ENCODE measurements at regions not wholly inside any gene's neighbourhood (a gene's known extent, or its start where the extent isn't known, plus 50 kb on each side); places are given as distances from the start of the nearest gene placed in this dataset.

DNA sequence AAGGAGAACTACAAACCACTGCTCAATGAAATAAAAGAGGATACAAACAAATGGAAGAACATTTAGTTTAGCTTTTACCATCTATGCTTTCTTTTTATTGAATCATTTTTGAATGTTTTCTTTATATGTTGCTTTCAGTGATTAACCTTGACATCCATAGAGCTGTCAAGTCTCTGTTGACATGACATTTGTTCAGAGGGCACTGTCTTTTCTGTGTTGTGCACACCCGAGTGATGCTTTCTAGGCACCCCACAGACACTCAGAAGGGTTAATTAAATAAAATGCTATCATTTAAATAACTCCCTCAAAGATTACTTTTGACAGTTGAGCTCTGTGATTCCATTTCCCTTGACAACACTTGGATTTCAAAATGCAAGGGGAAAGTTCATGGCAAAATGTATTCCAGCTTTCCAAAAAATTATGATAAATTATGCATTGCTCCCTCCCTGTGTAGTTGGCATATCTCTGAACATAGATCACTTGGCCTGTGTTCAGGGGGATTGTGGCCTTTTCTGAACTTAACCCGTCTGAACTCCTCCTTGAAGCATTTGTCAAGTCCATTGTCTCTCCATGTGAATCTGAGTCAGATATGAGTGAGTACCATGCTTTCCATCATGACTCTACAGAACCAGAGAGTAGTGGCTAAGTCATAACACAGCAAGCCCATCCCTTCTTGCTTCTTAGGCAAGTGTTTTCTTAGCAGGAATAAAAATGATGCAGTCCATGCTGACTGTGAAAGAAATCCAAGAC, 372.6 kb downstream of the RPRM start:
- H4K20me1 ChIP-seq (ENCODE audit: control insufficient read depth, extremely low read depth, insufficient read depth, low read length): no peaks in the 10 kb centered on the region
- DNase-seq (ENCODE audit: low read depth in 2 of 2): peak in 1 of 2 donors; percentile 2
- H3K27ac ChIP-seq (ENCODE audit: insufficient read depth, low read length): no peak overlapping the region
- no peaks in the 10 kb centered on the region for H3K36me3 ChIP-seq (ENCODE audit: control insufficient read depth, insufficient read depth, low read length)
- no peaks in the 10 kb centered on the region for H3K79me2 ChIP-seq (ENCODE audit: control insufficient read depth, insufficient read depth, low read length)
- H3K4me2 ChIP-seq (ENCODE audit: extremely low read depth, insufficient read depth, low read length): no peak overlapping the region
- no peak overlapping the region for H3K9ac ChIP-seq (ENCODE audit: insufficient read depth, low read length)
- no peaks in the 10 kb centered on the region for H3K4me1 ChIP-seq (ENCODE audit: control insufficient read depth, extremely low read depth, insufficient read depth, low read length)
- H3K27me3 ChIP-seq (ENCODE audit: control insufficient read depth, insufficient read depth, low read length): no peaks in the 10 kb centered on the region
- no peak overlapping the region for H2AFZ ChIP-seq (ENCODE audit: low read length)
- H3K4me3 ChIP-seq (replicated peaks in 1 of 4; ENCODE audit: control extremely low read depth in 1 of 4, insufficient read depth in 1 of 4, low read depth in 3 of 4, low read length in 4 of 4): no peak overlapping the region
- no peak for TF ChIP-seq EZH2 (IDR thresholded peaks at IDR 0.05; ENCODE audit: low read length, missing control alignments)
- TF ChIP-seq, protein P1, sequence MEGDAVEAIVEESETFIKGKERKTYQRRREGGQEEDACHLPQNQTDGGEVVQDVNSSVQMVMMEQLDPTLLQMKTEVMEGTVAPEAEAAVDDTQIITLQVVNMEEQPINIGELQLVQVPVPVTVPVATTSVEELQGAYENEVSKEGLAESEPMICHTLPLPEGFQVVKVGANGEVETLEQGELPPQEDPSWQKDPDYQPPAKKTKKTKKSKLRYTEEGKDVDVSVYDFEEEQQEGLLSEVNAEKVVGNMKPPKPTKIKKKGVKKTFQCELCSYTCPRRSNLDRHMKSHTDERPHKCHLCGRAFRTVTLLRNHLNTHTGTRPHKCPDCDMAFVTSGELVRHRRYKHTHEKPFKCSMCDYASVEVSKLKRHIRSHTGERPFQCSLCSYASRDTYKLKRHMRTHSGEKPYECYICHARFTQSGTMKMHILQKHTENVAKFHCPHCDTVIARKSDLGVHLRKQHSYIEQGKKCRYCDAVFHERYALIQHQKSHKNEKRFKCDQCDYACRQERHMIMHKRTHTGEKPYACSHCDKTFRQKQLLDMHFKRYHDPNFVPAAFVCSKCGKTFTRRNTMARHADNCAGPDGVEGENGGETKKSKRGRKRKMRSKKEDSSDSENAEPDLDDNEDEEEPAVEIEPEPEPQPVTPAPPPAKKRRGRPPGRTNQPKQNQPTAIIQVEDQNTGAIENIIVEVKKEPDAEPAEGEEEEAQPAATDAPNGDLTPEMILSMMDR (conservative IDR thresholded peaks at IDR 0.05 in 1 of 2, IDR thresholded peaks at IDR 0.05 in 1 of 2; ENCODE audit: low read depth in 1 of 2, low read length in 2 of 2): no peak
- no peaks in the 10 kb centered on the region for H3K9me3 ChIP-seq (ENCODE audit: control insufficient read depth, insufficient read depth, low read depth, low read length)

DNA sequence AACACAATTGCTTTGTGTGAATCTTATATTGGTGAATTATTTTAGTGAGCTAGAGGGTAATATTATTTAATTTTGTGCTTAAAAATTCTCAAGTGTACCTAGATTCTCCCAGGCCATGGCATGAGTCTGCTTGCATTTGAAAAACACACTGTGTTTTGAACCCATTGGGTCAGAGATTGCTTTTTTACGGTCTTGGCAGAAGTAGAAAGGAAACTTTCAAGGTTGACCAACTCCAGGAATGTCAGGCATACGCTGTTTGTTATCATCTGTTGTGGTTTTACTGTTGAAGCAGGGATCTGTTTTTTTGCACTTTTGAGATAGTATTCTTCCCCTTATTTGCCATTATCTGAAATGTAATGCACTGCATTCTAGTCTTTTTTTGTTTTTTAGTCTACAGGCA, 377.4 kb downstream of the RPRM start:
- no peak overlapping the region for H3K9ac ChIP-seq (ENCODE audit: insufficient read depth, low read length)
- no peaks in the 10 kb centered on the region for H3K79me2 ChIP-seq (ENCODE audit: control insufficient read depth, insufficient read depth, low read length)
- no peak overlapping the region for H3K4me3 ChIP-seq (replicated peaks in 1 of 4; ENCODE audit: control extremely low read depth in 1 of 4, insufficient read depth in 1 of 4, low read depth in 3 of 4, low read length in 4 of 4)
- H2AFZ ChIP-seq (ENCODE audit: low read length): no peak overlapping the region
- peak in 1 of 2 donors; percentile 18 for DNase-seq (ENCODE audit: low read depth in 2 of 2)
- no peak overlapping the region for H3K4me2 ChIP-seq (ENCODE audit: extremely low read depth, insufficient read depth, low read length)
- no peak overlapping the region for H3K27ac ChIP-seq (ENCODE audit: insufficient read depth, low read length)
- H3K27me3 ChIP-seq (ENCODE audit: control insufficient read depth, insufficient read depth, low read length): no peaks in the 10 kb centered on the region
- no peaks in the 10 kb centered on the region for H4K20me1 ChIP-seq (ENCODE audit: control insufficient read depth, extremely low read depth, insufficient read depth, low read length)
- no peaks in the 10 kb centered on the region for H3K9me3 ChIP-seq (ENCODE audit: control insufficient read depth, insufficient read depth, low read depth, low read length)
- no peaks in the 10 kb centered on the region for H3K4me1 ChIP-seq (ENCODE audit: control insufficient read depth, extremely low read depth, insufficient read depth, low read length)
- TF ChIP-seq, protein P1 (conservative IDR thresholded peaks at IDR 0.05 in 1 of 2, IDR thresholded peaks at IDR 0.05 in 1 of 2; ENCODE audit: low read depth in 1 of 2, low read length in 2 of 2): no peak
- TF ChIP-seq EZH2 (IDR thresholded peaks at IDR 0.05; ENCODE audit: low read length, missing control alignments): no peak
- no peaks in the 10 kb centered on the region for H3K36me3 ChIP-seq (ENCODE audit: control insufficient read depth, insufficient read depth, low read length)

DNA sequence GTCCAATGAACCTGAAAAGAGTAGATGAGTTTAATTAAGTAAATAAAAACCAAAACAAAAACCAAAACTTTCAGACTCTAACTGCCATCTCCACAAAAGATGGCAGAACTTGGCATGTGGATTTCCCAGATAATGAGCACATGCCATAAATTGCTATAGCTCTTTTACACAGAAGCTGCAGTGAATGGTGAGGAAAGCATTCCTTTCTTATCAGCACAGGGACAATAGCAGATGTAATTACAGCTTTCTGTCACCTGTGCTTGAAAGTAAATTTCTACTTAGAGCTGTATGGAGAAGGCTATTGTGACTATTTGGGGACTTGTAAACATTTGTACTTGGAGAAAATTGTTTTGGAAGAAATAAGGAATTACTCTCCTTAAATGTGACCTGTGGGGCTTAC, 378.4 kb downstream of the RPRM start:
- no peak overlapping the region for H3K4me3 ChIP-seq (replicated peaks in 1 of 4; ENCODE audit: control extremely low read depth in 1 of 4, insufficient read depth in 1 of 4, low read depth in 3 of 4, low read length in 4 of 4)
- H3K9ac ChIP-seq (ENCODE audit: insufficient read depth, low read length): no peak overlapping the region
- H3K4me2 ChIP-seq (ENCODE audit: extremely low read depth, insufficient read depth, low read length): no peak overlapping the region
- no peak overlapping the region for H3K27ac ChIP-seq (ENCODE audit: insufficient read depth, low read length)
- no peaks in the 10 kb centered on the region for H3K4me1 ChIP-seq (ENCODE audit: control insufficient read depth, extremely low read depth, insufficient read depth, low read length)
- no peaks in the 10 kb centered on the region for H3K79me2 ChIP-seq (ENCODE audit: control insufficient read depth, insufficient read depth, low read length)
- H4K20me1 ChIP-seq (ENCODE audit: control insufficient read depth, extremely low read depth, insufficient read depth, low read length): no peaks in the 10 kb centered on the region
- H3K27me3 ChIP-seq (ENCODE audit: control insufficient read depth, insufficient read depth, low read length): no peaks in the 10 kb centered on the region
- H3K9me3 ChIP-seq (ENCODE audit: control insufficient read depth, insufficient read depth, low read depth, low read length): no peaks in the 10 kb centered on the region
- H3K36me3 ChIP-seq (ENCODE audit: control insufficient read depth, insufficient read depth, low read length): no peaks in the 10 kb centered on the region
- no peak for DNase-seq (ENCODE audit: low read depth in 2 of 2)
- TF ChIP-seq EZH2 (IDR thresholded peaks at IDR 0.05; ENCODE audit: low read length, missing control alignments): no peak
- TF ChIP-seq, protein P1 (conservative IDR thresholded peaks at IDR 0.05 in 1 of 2, IDR thresholded peaks at IDR 0.05 in 1 of 2; ENCODE audit: low read depth in 1 of 2, low read length in 2 of 2): no peak
- H2AFZ ChIP-seq (ENCODE audit: low read length): no peak overlapping the region

Data from fibroblast of lung (primary cell).